Glutamatergic neuron (in vitro differentiated cells): ENCODE measurements at regions not wholly inside any gene's neighbourhood (a gene's known extent, or its start where the extent isn't known, plus 50 kb on each side); places are given as distances from the start of the nearest gene placed in this dataset.

ENCODE experiments used
- DNase-seq: peaks from one replicate; pipeline ENCODE4 v3.0.0; 2022
- H3K27ac Mint-ChIP-seq: one replicate; pipeline ENCODE4 v1.8.0; 2020; ENCODE audit warnings: mild to moderate bottlenecking, mixed read lengths, inconsistent platforms; ENCODE audit not compliant: unreplicated experiment
- H3K27me3 Mint-ChIP-seq: one replicate; pipeline ENCODE4 v1.8.0; 2020; ENCODE audit warnings: mild to moderate bottlenecking, moderate library complexity, mixed read lengths, inconsistent platforms; ENCODE audit not compliant: unreplicated experiment
- H3K36me3 Mint-ChIP-seq: one replicate; pipeline ENCODE4 v1.8.0; 2020; ENCODE audit warnings: mild to moderate bottlenecking, mixed read lengths, inconsistent platforms; ENCODE audit not compliant: unreplicated experiment
- H3K4me1 Mint-ChIP-seq: one replicate; pipeline ENCODE4 v1.8.0; 2020; ENCODE audit warnings: mild to moderate bottlenecking, low read depth, mixed read lengths, inconsistent platforms; ENCODE audit not compliant: unreplicated experiment
- H3K4me3 Mint-ChIP-seq: one replicate; pipeline ENCODE4 v1.8.0; 2020; ENCODE audit warnings: mild to moderate bottlenecking, mixed read lengths, inconsistent platforms; ENCODE audit not compliant: unreplicated experiment
- H3K9me3 Mint-ChIP-seq: one replicate; pipeline ENCODE4 v1.8.0; 2020; ENCODE audit warnings: mild to moderate bottlenecking, moderate library complexity, mixed read lengths, inconsistent platforms; ENCODE audit not compliant: unreplicated experiment
- TF ChIP-seq, protein P1 (sequence below): fragments of 200-600 bp; sonication (generic); IDR thresholded peaks from one replicate; pipeline ENCODE4 v1.5.0; 2021; ENCODE audit not compliant: partially characterized antibody, unreplicated experiment

DNA sequence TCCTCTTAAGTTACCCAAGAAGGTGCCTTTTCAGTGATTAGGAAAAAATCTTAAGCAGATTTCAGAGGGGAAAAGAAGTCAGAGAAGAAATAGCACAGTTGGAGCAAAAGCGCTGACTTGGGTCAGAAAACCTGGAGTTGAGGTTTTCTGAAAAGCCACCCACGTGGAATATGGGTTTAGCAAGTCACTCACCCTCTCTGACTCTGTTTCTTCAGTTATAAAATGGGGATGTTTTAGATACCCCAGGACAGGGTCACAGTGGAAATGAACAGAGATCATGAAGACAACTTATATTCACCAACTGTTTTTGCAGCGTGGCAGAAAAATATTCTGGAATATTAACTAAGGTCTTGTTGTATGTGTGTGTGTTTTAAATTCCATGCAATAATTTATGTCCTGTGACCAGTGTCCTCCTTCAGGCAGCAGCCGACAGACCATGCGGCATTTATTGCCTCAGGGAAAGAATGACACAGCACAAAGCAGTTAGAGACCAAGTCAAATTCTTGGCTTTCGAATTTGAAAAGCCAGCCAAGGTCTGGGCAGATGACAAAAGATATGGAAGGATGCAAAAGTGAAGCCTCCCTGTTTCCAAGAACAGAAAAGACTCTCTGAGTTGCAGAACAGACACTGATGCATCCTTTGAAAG lies 119.9 kb downstream of the MIAT start:
- peaks cover 6% of the 10 kb centered on the region for H3K9me3 Mint-ChIP-seq
- peaks cover 5% of the 10 kb centered on the region for H3K4me1 Mint-ChIP-seq
- H3K27me3 Mint-ChIP-seq = peaks cover 5% of the 10 kb centered on the region
- no peak for DNase-seq
- no peak overlapping the region for H3K27ac Mint-ChIP-seq
- no peak overlapping the region for H3K4me3 Mint-ChIP-seq
- H3K36me3 Mint-ChIP-seq = peaks cover 5% of the 10 kb centered on the region
- TF ChIP-seq, protein P1, sequence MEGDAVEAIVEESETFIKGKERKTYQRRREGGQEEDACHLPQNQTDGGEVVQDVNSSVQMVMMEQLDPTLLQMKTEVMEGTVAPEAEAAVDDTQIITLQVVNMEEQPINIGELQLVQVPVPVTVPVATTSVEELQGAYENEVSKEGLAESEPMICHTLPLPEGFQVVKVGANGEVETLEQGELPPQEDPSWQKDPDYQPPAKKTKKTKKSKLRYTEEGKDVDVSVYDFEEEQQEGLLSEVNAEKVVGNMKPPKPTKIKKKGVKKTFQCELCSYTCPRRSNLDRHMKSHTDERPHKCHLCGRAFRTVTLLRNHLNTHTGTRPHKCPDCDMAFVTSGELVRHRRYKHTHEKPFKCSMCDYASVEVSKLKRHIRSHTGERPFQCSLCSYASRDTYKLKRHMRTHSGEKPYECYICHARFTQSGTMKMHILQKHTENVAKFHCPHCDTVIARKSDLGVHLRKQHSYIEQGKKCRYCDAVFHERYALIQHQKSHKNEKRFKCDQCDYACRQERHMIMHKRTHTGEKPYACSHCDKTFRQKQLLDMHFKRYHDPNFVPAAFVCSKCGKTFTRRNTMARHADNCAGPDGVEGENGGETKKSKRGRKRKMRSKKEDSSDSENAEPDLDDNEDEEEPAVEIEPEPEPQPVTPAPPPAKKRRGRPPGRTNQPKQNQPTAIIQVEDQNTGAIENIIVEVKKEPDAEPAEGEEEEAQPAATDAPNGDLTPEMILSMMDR = no peak

DNA sequence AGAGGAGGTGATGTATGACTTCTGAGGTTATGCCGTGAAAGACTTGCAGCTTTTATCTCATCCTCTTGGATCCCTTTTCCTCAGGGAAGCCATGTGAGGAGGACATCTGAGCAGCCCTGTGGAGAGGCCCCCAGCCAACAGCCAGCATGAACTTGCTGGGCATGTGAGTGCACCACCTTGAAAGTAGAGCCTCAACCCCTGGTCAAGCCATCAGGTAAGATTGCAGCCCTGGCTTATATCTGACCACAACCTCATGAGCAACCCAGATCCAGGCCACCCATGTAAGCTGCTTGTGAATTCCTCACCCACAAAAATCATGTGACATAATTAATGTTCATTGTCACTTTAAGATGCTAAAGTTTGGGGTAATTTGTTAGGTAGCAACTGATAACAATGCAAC lies 121.0 kb downstream of the MIAT start:
- no peak for DNase-seq

DNA sequence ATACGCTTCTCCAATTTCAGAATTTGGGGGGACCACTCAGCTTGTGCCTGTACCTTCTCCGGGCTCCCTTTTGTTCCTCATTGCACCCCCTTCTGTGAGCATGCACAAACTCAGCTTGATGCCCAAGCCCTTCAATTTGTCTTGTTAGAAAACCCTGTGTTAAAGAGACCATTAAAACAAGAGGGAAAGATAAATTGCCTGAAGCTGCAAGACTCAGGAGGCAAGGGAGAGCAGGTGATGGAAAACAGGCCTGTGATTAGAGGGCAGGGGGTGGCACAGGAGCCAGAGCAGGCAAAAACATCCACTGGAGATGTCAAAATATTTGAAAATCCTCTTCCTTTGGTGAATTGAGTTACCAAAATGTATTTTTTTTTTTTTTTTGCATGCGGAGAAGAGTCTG lies 121.7 kb downstream of the MIAT start:
- DNase-seq = no peak
- Mint-ChIP-seq H3K27me3 (peaks cover 14% of the 10 kb centered on the region), H3K9me3 (peaks cover 4% of the 10 kb centered on the region), H3K27ac (no peak overlapping the region), H3K4me1 (peaks cover 5% of the 10 kb centered on the region), H3K36me3 (peaks cover 5% of the 10 kb centered on the region), H3K4me3 (no peak overlapping the region)
- TF ChIP-seq, protein P1 = no peak

More for the DNA sequence above, 121.0 kb downstream of the MIAT start:
- Mint-ChIP-seq H3K36me3 (peaks cover 5% of the 10 kb centered on the region), H3K9me3 (peaks cover 6% of the 10 kb centered on the region), H3K4me1 (peaks cover 5% of the 10 kb centered on the region), H3K27me3 (peaks cover 8% of the 10 kb centered on the region), H3K4me3 (no peak overlapping the region), H3K27ac (no peak overlapping the region)
- TF ChIP-seq, protein P1 = no peak

DNA sequence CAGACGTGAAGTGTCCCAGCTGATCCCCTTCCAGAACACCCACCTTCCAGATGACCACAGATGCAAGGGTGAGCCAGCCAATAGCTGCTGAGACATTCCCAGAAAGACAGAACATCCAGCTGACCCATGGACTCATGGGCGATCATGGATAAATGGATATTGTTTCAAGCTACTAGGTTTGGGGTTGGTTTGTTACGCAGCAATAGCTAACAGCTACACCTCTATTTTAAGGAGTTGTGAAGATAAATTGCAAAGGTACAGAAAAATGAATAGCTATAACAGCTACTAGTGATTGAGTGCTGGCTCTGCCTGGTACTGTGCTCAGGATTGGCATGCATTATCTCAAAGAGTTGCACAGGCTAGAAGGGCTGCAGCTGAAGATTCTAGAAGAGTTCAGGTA lies 122.5 kb downstream of the MIAT start:
- Mint-ChIP-seq H3K4me3 (no peak overlapping the region), H3K36me3 (no peaks in the 10 kb centered on the region), H3K27me3 (peaks cover 17% of the 10 kb centered on the region), H3K9me3 (peaks cover 4% of the 10 kb centered on the region), H3K27ac (no peak overlapping the region), H3K4me1 (peaks cover 5% of the 10 kb centered on the region)
- no peak for DNase-seq
- TF ChIP-seq, protein P1 = no peak

DNA sequence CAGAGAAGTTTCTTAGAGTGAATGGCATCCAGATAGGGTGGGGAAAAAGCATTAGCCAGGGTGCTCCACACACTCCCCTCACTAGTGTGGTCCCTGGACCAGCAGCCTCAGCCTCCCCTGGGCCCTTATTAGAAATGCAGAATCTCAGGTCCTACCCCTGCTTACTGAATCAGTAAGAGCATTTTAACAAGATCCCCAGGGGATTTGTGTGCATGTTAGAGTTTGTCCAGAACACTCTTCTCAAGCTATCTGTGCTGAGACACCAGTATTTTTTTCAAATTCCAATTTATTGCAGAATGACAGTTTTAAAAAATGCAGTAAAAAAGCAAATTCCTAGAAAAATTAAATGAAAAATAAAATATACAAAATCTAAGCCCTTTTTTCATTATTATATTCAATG lies 123.1 kb downstream of the MIAT start:
- Mint-ChIP-seq H3K9me3 (peaks cover 4% of the 10 kb centered on the region), H3K4me1 (peaks cover 11% of the 10 kb centered on the region), H3K27ac (no peak overlapping the region), H3K4me3 (no peak overlapping the region), H3K36me3 (no peaks in the 10 kb centered on the region), H3K27me3 (peaks cover 17% of the 10 kb centered on the region)
- TF ChIP-seq, protein P1 = no peak
- no peak for DNase-seq
